OCI-LY7 (cell line): ENCODE measurements at regions not wholly inside any gene's neighbourhood (a gene's known extent, or its start where the extent isn't known, plus 50 kb on each side); places are given as distances from the start of the nearest gene placed in this dataset.

Source experiments
- BruUV-seq: library from RNA; stranded (reverse); fragments of 400-500 nt; replicated peaks from 2 replicates; lab custom pipeline; 2021; lab: Mats Ljungman, UMichigan
- CTCF ChIA-PET: fragments of 300-600 bp; sonication (Branson Sonifier 250); formaldehyde crosslinking; loops from one replicate; lab custom pipeline; 2022; ENCODE audit warnings: antibody characterized with exemption; ENCODE audit not compliant: unreplicated experiment; lab: Charles Lee
- POLR2A ChIA-PET: fragments of 300-600 bp; sonication (Branson Sonifier 250); formaldehyde crosslinking; loops from one replicate; lab custom pipeline; 2022; ENCODE audit warnings: antibody characterized with exemption; lab: Charles Lee
- DNase-seq: peaks from one replicate; pipeline ENCODE4 v3.0.0-alpha.2; 2015; ENCODE audit warnings: low spot score
- H2AFZ ChIP-seq: fragments of 200-600 bp; sonication (generic), shearing (Covaris generic); 2 replicates; pipeline ENCODE4 v1.6.1; 2014; ENCODE audit warnings: mild to moderate bottlenecking, antibody characterized with exemption, low read length, moderate library complexity
- H3K27ac ChIP-seq: fragments of 200-600 bp; sonication (generic); 2 replicates; pipeline ENCODE4 v1.5.1; 2014; ENCODE audit warnings: mixed run types, low read depth, mild to moderate bottlenecking, moderate library complexity, low read length, inconsistent platforms; ENCODE audit not compliant: poor library complexity, severe bottlenecking
- H3K36me3 ChIP-seq: fragments of 200-600 bp; sonication (generic); 2 replicates; pipeline ENCODE4 v1.6.1; 2014; ENCODE audit warnings: mild to moderate bottlenecking, antibody characterized with exemption, low read length, moderate library complexity, mixed read lengths; ENCODE audit not compliant: insufficient read depth
- H3K4me1 ChIP-seq: fragments of 200-600 bp; sonication (generic); 2 replicates; pipeline ENCODE4 v1.5.1; 2014; ENCODE audit warnings: mild to moderate bottlenecking, low read length; ENCODE audit not compliant: insufficient read depth, poor library complexity, severe bottlenecking
- H3K4me2 ChIP-seq: fragments of 200-600 bp; sonication (generic); 2 replicates; pipeline ENCODE4 v1.6.1; 2014; ENCODE audit warnings: mild to moderate bottlenecking, low read length
- H3K4me3 ChIP-seq: fragments of 200-600 bp; sonication (generic); 2 replicates; pipeline ENCODE4 v1.5.1; 2014; ENCODE audit warnings: mild to moderate bottlenecking, low read depth, low read length; ENCODE audit not compliant: poor library complexity, severe bottlenecking
- H3K79me2 ChIP-seq: fragments of 200-600 bp; sonication (generic); 2 replicates; pipeline ENCODE4 v1.6.1; 2016; ENCODE audit warnings: low read depth, mild to moderate bottlenecking, low read length, moderate library complexity, mixed read lengths; ENCODE audit not compliant: insufficient read depth
- H3K9me2 ChIP-seq: fragments of 200-600 bp; sonication (generic); 2 replicates; pipeline ENCODE4 v1.6.1; 2016; ENCODE audit warnings: mild to moderate bottlenecking, low read length, mixed read lengths; ENCODE audit not compliant: insufficient read depth
- H3K9me3 ChIP-seq: fragments of 200-600 bp; sonication (generic); 2 replicates; pipeline ENCODE4 v1.6.1; 2014; ENCODE audit warnings: mild to moderate bottlenecking, mixed run types, low read length, mixed read lengths
- H4K20me1 ChIP-seq: fragments of 200-600 bp; sonication (generic); 2 replicates; pipeline ENCODE4 v1.6.1; 2014; ENCODE audit warnings: mild to moderate bottlenecking, antibody characterized with exemption, low read length, moderate library complexity, mixed read lengths; ENCODE audit not compliant: insufficient read depth
- CTCF ChIP-seq: fragments of 200-600 bp; sonication (generic); conservative IDR thresholded peaks from 2 replicates; pipeline ENCODE4 v1.5.1; 2014; ENCODE audit warnings: mild to moderate bottlenecking, antibody characterized with exemption, low read length, moderate library complexity, mixed read lengths
- EZH2phosphoT487 ChIP-seq: fragments of 200-600 bp; sonication (generic); IDR thresholded peaks from 2 replicates; pipeline ENCODE4 v1.6.1; 2018; ENCODE audit warnings: low read depth, borderline replicate concordance, mild to moderate bottlenecking, mixed run types, antibody characterized with exemption, low read length, moderate library complexity, mixed read lengths
- intact Hi-C: fragments of 100-400 bp; cut with micrococcal nuclease; formaldehyde crosslinking; loops from one replicate; pipeline ENCODE4 v1.10.0; 2022; ENCODE audit not compliant: unreplicated experiment

DNA sequence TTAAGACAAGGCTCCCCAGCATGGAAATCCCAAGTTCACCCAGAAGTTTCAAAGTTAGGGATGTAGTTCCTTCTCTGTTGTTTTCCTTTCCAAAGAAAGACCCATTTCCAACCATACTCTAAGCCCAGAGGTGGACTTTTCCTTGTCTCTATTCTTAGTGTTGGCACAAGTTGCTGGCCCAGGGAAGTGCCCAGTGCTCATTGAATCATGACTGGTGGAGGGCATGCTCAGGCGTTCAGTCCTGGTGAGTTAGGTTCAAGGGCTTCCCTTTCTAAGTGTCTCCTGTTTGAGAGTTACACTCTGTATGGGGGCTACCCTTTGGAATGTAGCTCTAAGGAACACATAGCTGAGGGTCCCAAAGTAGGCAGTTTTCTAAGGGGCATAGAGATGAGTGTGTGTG is 389.5 kb downstream of the KCNRG start:
- Histone ChIP-seq H2AFZ (no peak overlapping the region), H3K4me3 (no peak overlapping the region), H3K4me2 (no peak overlapping the region), H3K27ac (no peak overlapping the region), H3K36me3 (no peaks in the 10 kb centered on the region), H3K9me3 (no peaks in the 10 kb centered on the region), H3K9me2 (no peaks in the 10 kb centered on the region), H3K79me2 (no peaks in the 10 kb centered on the region), H4K20me1 (no peaks in the 10 kb centered on the region), H3K4me1 (peaks cover 23% of the 10 kb centered on the region)
- BruUV-seq: no TSS peak
- no peak for TF ChIP-seq EZH2phosphoT487
- no peak for TF ChIP-seq CTCF
- no peak for DNase-seq
- ChIA-PET CTCF (no interaction called here), POLR2A (no interaction called here)
- intact Hi-C loops: loop anchor here (10.0 kb wide), 1 partner anchor 60 kb away; no protein-coding TSS in a partner anchor

- peaks cover 15% of the 10 kb centered on the region for H3K4me1 ChIP-seq
- H3K9me3 ChIP-seq: no peaks in the 10 kb centered on the region
- ChIA-PET CTCF (no interaction called here), POLR2A (interaction anchor here (0.6 to 1.3 kb wide), 4 partner anchors 18 to 300 kb away, joined by 4 to 5 read pairs (median 4); no protein-coding TSS in a partner anchor)
- no peaks in the 10 kb centered on the region for H3K9me2 ChIP-seq
- TF ChIP-seq EZH2phosphoT487 (no peak), CTCF (no peak)
- peak; percentile 38 for DNase-seq
- no peak overlapping the region for H3K4me3 ChIP-seq
- H3K27ac ChIP-seq: no peak overlapping the region
- no TSS peak for BruUV-seq
- H3K36me3 ChIP-seq: no peaks in the 10 kb centered on the region
- H3K4me2 ChIP-seq: no peak overlapping the region
- H3K79me2 ChIP-seq: no peaks in the 10 kb centered on the region
- no peak overlapping the region for H2AFZ ChIP-seq
- intact Hi-C loops: loop anchor here (10.0 kb wide), 1 partner anchor 58 kb away; no protein-coding TSS in a partner anchor
- H4K20me1 ChIP-seq: no peaks in the 10 kb centered on the region
Measured at GRCh38 chr13:50406831-50407230, 391.6 kb downstream of the KCNRG start.

DNA sequence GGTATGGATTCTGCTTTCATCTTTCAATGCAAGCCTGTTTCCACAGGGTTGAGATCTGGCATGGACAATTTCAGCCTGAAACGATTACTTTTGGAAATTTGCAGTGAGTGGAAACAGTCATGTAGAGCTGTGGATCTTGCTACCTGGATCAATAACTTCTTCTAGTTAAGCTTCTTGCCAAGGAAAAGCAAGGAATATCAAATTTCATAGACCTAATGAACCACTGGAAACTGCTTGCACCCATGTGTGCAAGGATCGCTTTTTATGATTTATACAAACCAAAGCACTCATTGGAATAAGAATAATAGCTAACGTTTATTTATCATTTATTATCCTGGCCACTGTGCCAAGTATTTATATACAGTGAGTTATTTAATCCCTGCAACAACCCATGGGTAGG is 392.8 kb downstream of the KCNRG start:
- peaks cover 15% of the 10 kb centered on the region for H3K4me1 ChIP-seq
- H3K4me2 ChIP-seq: no peak overlapping the region
- TF ChIP-seq EZH2phosphoT487 (no peak), CTCF (no peak)
- H3K27ac ChIP-seq: no peak overlapping the region
- no peaks in the 10 kb centered on the region for H3K9me2 ChIP-seq
- H4K20me1 ChIP-seq: no peaks in the 10 kb centered on the region
- H3K36me3 ChIP-seq: no peaks in the 10 kb centered on the region
- ChIA-PET POLR2A (interaction anchor here (1.1 to 2.0 kb wide), 3 partner anchors 15 to 37 kb away, joined by 3 to 5 read pairs (median 4); no protein-coding TSS in a partner anchor), CTCF (no interaction called here)
- no peak overlapping the region for H2AFZ ChIP-seq
- no peak overlapping the region for H3K4me3 ChIP-seq
- no TSS peak for BruUV-seq
- no peaks in the 10 kb centered on the region for H3K9me3 ChIP-seq
- intact Hi-C loops: loop anchor here (10.0 kb wide), 1 partner anchor 57 kb away; no protein-coding TSS in a partner anchor
- H3K79me2 ChIP-seq: no peaks in the 10 kb centered on the region
- DNase-seq: no peak
